GM23338 (cell line): ENCODE measurements at regions not wholly inside any gene's neighbourhood (a gene's known extent, or its start where the extent isn't known, plus 50 kb on each side); places are given as distances from the start of the nearest gene placed in this dataset.

Source experiments
- ATAC-seq: fragments of 200-7000 bp; cut with Tn5 transposase; 3 replicates; pipeline ENCODE4 v1.9.1; 2020
- DNase-seq: peaks from one replicate; pipeline ENCODE4 v3.0.0-alpha.2; 2015; ENCODE audit warnings: low spot score
- H2AFZ ChIP-seq: fragments of 200-600 bp; sonication (generic); 2 replicates; pipeline ENCODE4 v1.8.0; 2016; ENCODE audit warnings: antibody characterized with exemption, mild to moderate bottlenecking, moderate library complexity
- H3F3A ChIP-seq: fragments of 200-600 bp; sonication (generic); replicated peaks from 2 replicates; pipeline ENCODE4 v1.8.0; 2017; ENCODE audit warnings: antibody characterized with exemption, mixed run types, low read depth
- H3K27ac ChIP-seq: fragments of 200-600 bp; sonication (generic); 2 replicates; pipeline ENCODE4 v1.6.1; 2016; ENCODE audit warnings: low read depth
- H3K27me3 ChIP-seq: fragments of 200-600 bp; sonication (generic); 2 replicates; pipeline ENCODE4 v1.8.0; 2016; ENCODE audit warnings: mild to moderate bottlenecking, mixed run types, moderate library complexity; ENCODE audit not compliant: insufficient read depth
- H3K36me3 ChIP-seq: fragments of 200-600 bp; sonication (generic); 2 replicates; pipeline ENCODE4 v1.8.0; 2016; ENCODE audit warnings: mild to moderate bottlenecking; ENCODE audit not compliant: insufficient read depth
- H3K4me1 ChIP-seq: fragments of 200-600 bp; sonication (generic); 2 replicates; pipeline ENCODE4 v1.8.0; 2016; ENCODE audit warnings: mild to moderate bottlenecking, moderate library complexity; ENCODE audit not compliant: insufficient read depth
- H3K4me2 ChIP-seq: fragments of 200-600 bp; sonication (generic); 2 replicates; pipeline ENCODE4 v1.7.1; 2017; ENCODE audit warnings: mixed run types
- H3K4me3 ChIP-seq: fragments of 200-600 bp; sonication (generic); 2 replicates; pipeline ENCODE4 v1.6.1; 2016; ENCODE audit warnings: mixed run types
- H3K79me2 ChIP-seq: fragments of 200-600 bp; sonication (generic); replicated peaks from 2 replicates; pipeline ENCODE4 v1.8.0; 2017; ENCODE audit warnings: mild to moderate bottlenecking; ENCODE audit not compliant: insufficient read depth
- H3K9me2 ChIP-seq: fragments of 200-600 bp; sonication (generic); 2 replicates; pipeline ENCODE4 v1.8.0; 2017; ENCODE audit not compliant: insufficient read depth
- H4K20me1 ChIP-seq: fragments of 200-600 bp; sonication (generic); replicated peaks from 2 replicates; pipeline ENCODE4 v1.8.0; 2017; ENCODE audit warnings: mild to moderate bottlenecking; ENCODE audit not compliant: insufficient read depth
- H3K27ac Mint-ChIP-seq: 2 replicates; pipeline ENCODE4 v1.8.0; 2020; ENCODE audit warnings: inconsistent platforms, mild to moderate bottlenecking, moderate library complexity, mixed read lengths
- H3K27me3 Mint-ChIP-seq: 3 replicates; pipeline ENCODE4 v1.8.0; 2022; ENCODE audit warnings: low read depth, mild to moderate bottlenecking, moderate library complexity, mixed read lengths, inconsistent platforms; ENCODE audit not compliant: insufficient read depth, poor library complexity
- H3K36me3 Mint-ChIP-seq: 3 replicates; pipeline ENCODE4 v1.8.0; 2021; ENCODE audit warnings: low read depth, mild to moderate bottlenecking, inconsistent platforms, moderate library complexity, mixed read lengths
- H3K4me1 Mint-ChIP-seq: 3 replicates; pipeline ENCODE4 v1.8.0; 2020; ENCODE audit warnings: mild to moderate bottlenecking, inconsistent platforms, mixed read lengths
- H3K4me3 Mint-ChIP-seq: 3 replicates; pipeline ENCODE4 v1.8.0; 2021; ENCODE audit warnings: moderate library complexity, mild to moderate bottlenecking, inconsistent platforms, mixed read lengths
- H3K9me3 Mint-ChIP-seq: 3 replicates; pipeline ENCODE4 v1.8.0; 2020; ENCODE audit warnings: moderate library complexity, mild to moderate bottlenecking, inconsistent platforms, mixed read lengths
- CREB1 ChIP-seq: fragments of 250-450 bp; sonication (Bioruptor Pico); IDR thresholded peaks from 2 replicates; pipeline ENCODE4 v1.5.0; 2020; ENCODE audit warnings: low read depth, mild to moderate bottlenecking, moderate library complexity
- EZH2 ChIP-seq: fragments of 200-600 bp; sonication (generic); IDR thresholded peaks from one replicate; pipeline ENCODE4 v1.8.0; 2017; ENCODE audit warnings: antibody characterized with exemption, mild to moderate bottlenecking, low read depth; ENCODE audit not compliant: unreplicated experiment
- EZH2phosphoT487 ChIP-seq: fragments of 200-600 bp; sonication (generic); IDR thresholded peaks from one replicate; pipeline ENCODE4 v1.8.1; 2018; ENCODE audit warnings: antibody characterized with exemption; ENCODE audit not compliant: unreplicated experiment
- JUNB ChIP-seq: IDR thresholded peaks from one replicate; pipeline ENCODE4 v1.6.1; 2016; ENCODE audit warnings: antibody characterized with exemption; ENCODE audit not compliant: unreplicated experiment
- NANOG ChIP-seq: IDR thresholded peaks from 2 replicates; pipeline ENCODE4 v1.6.1; 2016; ENCODE audit warnings: antibody characterized with exemption, borderline replicate concordance
- POLR2AphosphoS5 ChIP-seq: IDR thresholded peaks from 2 replicates; pipeline ENCODE4 v1.6.1; 2016; ENCODE audit warnings: antibody characterized with exemption, low read depth
- STAT1 ChIP-seq: IDR thresholded peaks from one replicate; pipeline ENCODE4 v1.6.1; 2016; ENCODE audit warnings: antibody characterized with exemption; ENCODE audit not compliant: unreplicated experiment
- ZNF114 ChIP-seq: fragments of 250-450 bp; sonication (Bioruptor Pico); IDR thresholded peaks from 2 replicates; pipeline ENCODE4 v1.5.0; 2020; ENCODE audit warnings: mild to moderate bottlenecking, moderate library complexity
- ZNF331 ChIP-seq: fragments of 250-450 bp; sonication (Bioruptor Pico); IDR thresholded peaks from 2 replicates; pipeline ENCODE4 v1.5.0; 2020; ENCODE audit warnings: low read depth, mild to moderate bottlenecking, moderate library complexity
- TF ChIP-seq, protein P1 (sequence below): IDR thresholded peaks from one replicate; pipeline ENCODE4 v1.6.1; 2018; ENCODE audit warnings: antibody characterized with exemption; ENCODE audit not compliant: unreplicated experiment
- TF ChIP-seq, protein P2 (sequence below), 2 experiments: fragments of 200-600 bp in 1 of 2; sonication (generic) in 1 of 2; conservative IDR thresholded peaks; 2 replicates each; pipeline versions ENCODE4 v1.5.1 to v1.6.1; 2016 to 2017; ENCODE audit warnings: antibody characterized with exemption in 2 of 2, low read depth in 2 of 2, mild to moderate bottlenecking in 2 of 2, moderate library complexity in 1 of 2

DNA sequence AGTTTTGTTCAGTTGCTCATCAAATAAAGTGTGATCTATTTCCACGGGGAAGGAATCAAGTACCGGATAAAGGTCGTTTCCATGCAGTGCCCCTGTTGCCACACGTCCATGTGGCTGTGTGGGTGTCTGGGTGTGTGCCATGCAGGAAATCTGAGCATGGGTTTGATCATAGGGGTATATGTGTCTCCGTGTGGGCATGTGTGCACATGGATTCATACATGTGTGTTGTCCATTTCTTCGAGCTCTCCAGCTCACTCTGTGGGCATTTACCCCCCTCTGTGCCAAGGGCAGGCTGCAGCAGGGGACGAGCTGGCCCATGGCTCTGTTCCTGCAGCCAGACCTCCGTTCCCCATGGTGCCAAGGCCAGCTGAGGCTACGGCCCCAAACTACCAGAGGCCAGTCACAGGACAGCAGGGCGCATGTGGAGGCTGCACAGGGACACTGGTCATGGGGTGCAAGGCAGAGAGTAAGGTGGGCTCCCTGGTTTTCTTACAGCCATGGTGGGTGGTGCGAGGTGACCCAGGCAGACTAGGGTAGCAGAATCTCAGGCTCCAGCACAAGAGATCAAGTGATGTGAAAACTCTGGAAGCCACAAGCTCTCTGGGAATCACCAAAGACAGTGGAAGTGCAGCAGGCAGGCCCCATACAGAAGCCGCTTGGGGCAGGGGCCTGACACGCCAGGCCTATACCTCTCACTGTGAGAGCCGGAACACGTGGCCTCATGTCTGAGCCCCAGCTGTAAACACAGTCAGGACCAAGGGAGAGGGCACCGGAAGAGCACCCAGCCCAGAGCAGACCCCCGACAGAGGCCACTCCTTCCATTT, 66.4 kb upstream of the RAB6C start:
- Histone ChIP-seq H3K4me3 (no peak overlapping the region), H3K9me2 (0 out of 2 replicates have a peak, but pooled peaks cover 1% of the 10 kb centered on the region), H3F3A (no peaks in the 10 kb centered on the region), H2AFZ (no peak overlapping the region), H3K4me2 (no peak overlapping the region), H3K4me1 (no peaks in the 10 kb centered on the region), H3K79me2 (no peaks in the 10 kb centered on the region), H3K36me3 (no peaks in the 10 kb centered on the region), H3K27me3 (no peaks in the 10 kb centered on the region), H3K27ac (no peak overlapping the region), H4K20me1 (no peaks in the 10 kb centered on the region)
- Mint-ChIP-seq H3K9me3 (peaks cover 4% of the 10 kb centered on the region; the same call in 2 of the 3 replicates), H3K36me3 (no peaks in the 10 kb centered on the region), H3K27ac (no peak overlapping the region), H3K4me1 (peaks cover 8% of the 10 kb centered on the region), H3K4me3 (no peak overlapping the region), H3K27me3 (peaks cover 9% of the 10 kb centered on the region)
- TF ChIP-seq POLR2AphosphoS5 (no peak), ZNF114 (CRISPR knock-in tag) (no peak), STAT1 (no peak), ZNF331 (CRISPR knock-in tag) (no peak)
- TF ChIP-seq, protein P1, sequence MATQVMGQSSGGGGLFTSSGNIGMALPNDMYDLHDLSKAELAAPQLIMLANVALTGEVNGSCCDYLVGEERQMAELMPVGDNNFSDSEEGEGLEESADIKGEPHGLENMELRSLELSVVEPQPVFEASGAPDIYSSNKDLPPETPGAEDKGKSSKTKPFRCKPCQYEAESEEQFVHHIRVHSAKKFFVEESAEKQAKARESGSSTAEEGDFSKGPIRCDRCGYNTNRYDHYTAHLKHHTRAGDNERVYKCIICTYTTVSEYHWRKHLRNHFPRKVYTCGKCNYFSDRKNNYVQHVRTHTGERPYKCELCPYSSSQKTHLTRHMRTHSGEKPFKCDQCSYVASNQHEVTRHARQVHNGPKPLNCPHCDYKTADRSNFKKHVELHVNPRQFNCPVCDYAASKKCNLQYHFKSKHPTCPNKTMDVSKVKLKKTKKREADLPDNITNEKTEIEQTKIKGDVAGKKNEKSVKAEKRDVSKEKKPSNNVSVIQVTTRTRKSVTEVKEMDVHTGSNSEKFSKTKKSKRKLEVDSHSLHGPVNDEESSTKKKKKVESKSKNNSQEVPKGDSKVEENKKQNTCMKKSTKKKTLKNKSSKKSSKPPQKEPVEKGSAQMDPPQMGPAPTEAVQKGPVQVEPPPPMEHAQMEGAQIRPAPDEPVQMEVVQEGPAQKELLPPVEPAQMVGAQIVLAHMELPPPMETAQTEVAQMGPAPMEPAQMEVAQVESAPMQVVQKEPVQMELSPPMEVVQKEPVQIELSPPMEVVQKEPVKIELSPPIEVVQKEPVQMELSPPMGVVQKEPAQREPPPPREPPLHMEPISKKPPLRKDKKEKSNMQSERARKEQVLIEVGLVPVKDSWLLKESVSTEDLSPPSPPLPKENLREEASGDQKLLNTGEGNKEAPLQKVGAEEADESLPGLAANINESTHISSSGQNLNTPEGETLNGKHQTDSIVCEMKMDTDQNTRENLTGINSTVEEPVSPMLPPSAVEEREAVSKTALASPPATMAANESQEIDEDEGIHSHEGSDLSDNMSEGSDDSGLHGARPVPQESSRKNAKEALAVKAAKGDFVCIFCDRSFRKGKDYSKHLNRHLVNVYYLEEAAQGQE: no peak
- TF ChIP-seq, protein P2, sequence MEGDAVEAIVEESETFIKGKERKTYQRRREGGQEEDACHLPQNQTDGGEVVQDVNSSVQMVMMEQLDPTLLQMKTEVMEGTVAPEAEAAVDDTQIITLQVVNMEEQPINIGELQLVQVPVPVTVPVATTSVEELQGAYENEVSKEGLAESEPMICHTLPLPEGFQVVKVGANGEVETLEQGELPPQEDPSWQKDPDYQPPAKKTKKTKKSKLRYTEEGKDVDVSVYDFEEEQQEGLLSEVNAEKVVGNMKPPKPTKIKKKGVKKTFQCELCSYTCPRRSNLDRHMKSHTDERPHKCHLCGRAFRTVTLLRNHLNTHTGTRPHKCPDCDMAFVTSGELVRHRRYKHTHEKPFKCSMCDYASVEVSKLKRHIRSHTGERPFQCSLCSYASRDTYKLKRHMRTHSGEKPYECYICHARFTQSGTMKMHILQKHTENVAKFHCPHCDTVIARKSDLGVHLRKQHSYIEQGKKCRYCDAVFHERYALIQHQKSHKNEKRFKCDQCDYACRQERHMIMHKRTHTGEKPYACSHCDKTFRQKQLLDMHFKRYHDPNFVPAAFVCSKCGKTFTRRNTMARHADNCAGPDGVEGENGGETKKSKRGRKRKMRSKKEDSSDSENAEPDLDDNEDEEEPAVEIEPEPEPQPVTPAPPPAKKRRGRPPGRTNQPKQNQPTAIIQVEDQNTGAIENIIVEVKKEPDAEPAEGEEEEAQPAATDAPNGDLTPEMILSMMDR (conservative IDR thresholded peaks at IDR 0.05; ENCODE audit: low read depth in 2 of 2): no peak
- ATAC-seq (no peak), DNase-seq (no peak)

DNA sequence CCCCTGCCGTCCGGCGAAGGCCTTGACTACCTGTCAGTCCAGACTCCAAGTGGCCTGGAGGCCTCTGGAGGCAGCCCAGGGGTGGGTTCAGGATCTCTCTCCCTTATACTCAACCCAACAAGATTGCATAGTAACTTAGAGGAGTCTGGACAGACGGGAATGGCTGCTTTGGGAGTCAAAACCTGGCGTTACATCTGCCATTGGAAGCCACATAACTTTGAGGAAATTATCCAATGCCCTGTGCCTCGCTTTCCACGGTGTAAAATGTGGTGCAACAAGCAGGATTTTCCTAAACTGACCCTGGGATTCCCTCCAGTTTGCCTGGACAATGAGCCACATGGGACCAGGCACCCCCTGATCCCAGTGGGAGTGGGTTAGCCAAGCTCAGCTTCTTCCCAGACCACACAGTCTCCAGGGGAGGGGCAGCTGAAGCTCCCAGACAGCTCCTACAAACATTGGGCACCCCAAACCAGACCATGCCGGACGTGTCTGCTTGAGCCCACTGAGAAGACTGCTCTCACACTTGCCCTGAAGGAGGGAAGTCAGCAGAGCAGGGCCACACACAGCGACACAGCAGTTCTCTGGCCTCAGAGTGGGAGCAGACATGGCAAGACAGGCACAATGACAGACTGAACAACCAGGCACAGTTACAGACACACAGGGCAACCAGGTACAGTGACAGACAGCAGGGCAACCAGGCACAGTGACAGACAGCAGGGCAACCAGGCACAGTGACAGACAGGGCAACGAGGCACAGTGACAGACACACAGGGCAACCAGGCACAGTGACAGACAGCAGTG, 65.6 kb upstream of the RAB6C start:
- H3K27ac ChIP-seq: no peak overlapping the region
- H3K9me3 Mint-ChIP-seq: peaks cover 12% of the 10 kb centered on the region
- TF ChIP-seq CREB1 (CRISPR knock-in tag): no peak
- TF ChIP-seq JUNB: no peak
- no peak for TF ChIP-seq EZH2
- TF ChIP-seq, protein P1: no peak
- no peak for TF ChIP-seq STAT1
- TF ChIP-seq ZNF114 (CRISPR knock-in tag): no peak
- no peak for TF ChIP-seq EZH2phosphoT487
- no peak for TF ChIP-seq POLR2AphosphoS5
- TF ChIP-seq NANOG: no peak
- ATAC-seq (no peak), DNase-seq (no peak)
- no peaks in the 10 kb centered on the region for H3K79me2 ChIP-seq
- no peak overlapping the region for H3K27ac Mint-ChIP-seq
- no peaks in the 10 kb centered on the region for H3K27me3 ChIP-seq
- H3K4me1 ChIP-seq: no peaks in the 10 kb centered on the region
- H4K20me1 ChIP-seq: no peaks in the 10 kb centered on the region
- no peak overlapping the region for H3K4me3 Mint-ChIP-seq
- no peaks in the 10 kb centered on the region for H3K36me3 ChIP-seq
- H3K4me2 ChIP-seq: no peak overlapping the region
- peaks cover 4% of the 10 kb centered on the region; the same call in 2 of the 3 replicates for H3K4me1 Mint-ChIP-seq
- no peak overlapping the region for H2AFZ ChIP-seq
- no peaks in the 10 kb centered on the region for H3F3A ChIP-seq
- H3K4me3 ChIP-seq: no peak overlapping the region
- H3K27me3 Mint-ChIP-seq: peaks cover 11% of the 10 kb centered on the region
- H3K36me3 Mint-ChIP-seq: peaks cover 3% of the 10 kb centered on the region; the same call in 2 of the 3 replicates
- H3K9me2 ChIP-seq: peaks cover 7% of the 10 kb centered on the region; the same call in 1 of the 2 replicates
